ENCODE measurements at regions not wholly inside any gene's neighbourhood (a gene's known extent, or its start where the extent isn't known, plus 50 kb on each side); places are given as distances from the start of the nearest gene placed in this dataset.

DNA sequence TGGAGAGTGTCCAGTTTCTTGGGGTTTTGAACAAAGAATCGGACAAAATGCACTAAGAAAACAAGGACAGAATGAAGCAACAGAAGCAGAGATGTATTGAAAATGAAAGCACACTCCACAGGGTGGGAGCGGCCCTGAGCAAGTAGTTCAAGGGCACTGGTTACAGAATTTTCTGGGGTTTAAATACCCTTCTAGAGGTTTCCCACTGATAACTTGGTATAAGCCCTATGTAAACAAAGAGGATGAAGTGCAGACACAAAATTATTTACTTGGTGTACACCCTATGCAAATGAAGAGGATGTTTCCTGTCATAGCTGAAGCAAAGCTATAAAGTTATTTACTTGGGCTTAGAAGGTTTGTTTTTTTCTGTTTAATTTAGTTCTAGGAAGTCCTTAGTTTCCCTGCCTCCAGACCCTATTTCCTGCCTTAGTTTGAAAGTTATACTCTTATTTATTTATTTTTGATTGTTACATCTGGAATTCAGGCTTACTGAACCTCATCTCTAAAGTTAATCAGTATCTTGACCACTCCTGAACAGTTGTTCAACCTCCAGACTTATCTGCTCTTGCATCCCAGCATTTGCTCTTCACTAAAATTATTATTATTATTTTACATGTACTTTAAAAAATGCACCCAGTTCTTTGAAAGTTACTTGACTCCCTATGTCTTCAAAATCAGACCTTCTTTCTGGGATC lies 193.5 kb downstream of the SPP2 start:
- DNase-seq: no peak

DNA sequence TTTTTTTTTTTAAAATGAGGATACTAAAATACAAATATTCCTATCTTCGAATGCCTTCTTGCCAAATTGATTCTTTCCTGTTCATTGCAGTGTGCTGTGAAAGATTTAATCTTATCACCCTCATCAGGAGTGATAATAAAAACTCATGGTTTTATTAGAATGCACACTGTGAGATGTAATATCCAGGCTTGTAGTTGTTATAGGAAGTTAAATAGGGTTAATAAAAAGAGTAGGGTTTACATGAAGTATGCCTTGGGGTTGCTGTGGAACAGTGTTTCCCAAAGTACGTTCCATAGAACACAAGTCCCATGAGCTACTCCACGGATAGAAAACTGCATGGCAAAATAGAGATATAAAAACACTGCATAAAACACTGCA lies 191.9 kb downstream of the SPP2 start:
- no peak for DNase-seq

DNA sequence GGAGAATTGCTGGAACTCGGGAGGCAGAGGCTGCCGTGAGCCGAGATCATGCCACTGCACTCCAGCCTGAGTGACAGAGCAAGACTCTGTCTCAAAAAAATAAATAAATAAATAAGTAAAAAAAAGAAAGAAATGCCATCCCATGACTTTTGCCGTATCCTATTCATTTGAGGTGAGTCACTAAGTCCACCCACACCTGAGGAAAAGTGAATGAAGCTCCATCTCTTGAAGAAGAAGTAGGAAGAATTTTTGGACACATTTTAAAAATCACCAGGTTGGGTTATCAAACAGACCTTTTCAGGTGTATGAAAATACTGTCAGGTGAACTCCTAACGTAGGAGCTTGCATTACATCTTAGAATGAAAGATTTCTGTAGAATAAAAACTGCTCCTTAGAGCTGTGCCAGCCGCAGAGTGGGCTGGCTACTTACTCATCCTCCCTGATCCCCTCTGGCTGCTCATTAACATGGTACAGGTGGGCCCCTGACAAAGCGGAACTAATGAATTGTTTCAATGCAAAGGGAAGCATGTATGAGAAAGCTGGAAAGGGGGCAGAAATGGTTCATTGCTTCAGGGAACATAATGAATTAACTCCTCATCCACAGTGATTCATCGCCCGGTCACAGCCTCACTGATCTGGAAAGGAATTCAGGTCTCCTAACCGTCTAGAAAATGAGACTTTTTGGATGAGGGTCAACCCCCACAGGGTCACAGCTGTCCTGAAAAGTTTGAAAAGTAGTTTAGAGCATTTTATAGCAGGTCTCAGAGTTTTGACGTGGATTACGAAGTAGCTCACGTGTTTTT lies 191.4 kb downstream of the SPP2 start:
- DNase-seq: no peak

- no peak for DNase-seq
These were observed 190.4 kb downstream of the SPP2 start for GRCh38 chr2:234240917-234241316.

- no peak for DNase-seq
These were observed 184.7 kb downstream of the SPP2 start for GRCh38 chr2:234235191-234235590.

- no peak for DNase-seq
These were observed 181.0 kb downstream of the SPP2 start for GRCh38 chr2:234231460-234231859.

- DNase-seq: no peak
These were observed 168.5 kb downstream of the SPP2 start for GRCh38 chr2:234219046-234219310.

GRCh38 chr2:234218266-234219045 lies 168.0 kb downstream of the SPP2 start:
- DNase-seq: peak; percentile 3

DNA sequence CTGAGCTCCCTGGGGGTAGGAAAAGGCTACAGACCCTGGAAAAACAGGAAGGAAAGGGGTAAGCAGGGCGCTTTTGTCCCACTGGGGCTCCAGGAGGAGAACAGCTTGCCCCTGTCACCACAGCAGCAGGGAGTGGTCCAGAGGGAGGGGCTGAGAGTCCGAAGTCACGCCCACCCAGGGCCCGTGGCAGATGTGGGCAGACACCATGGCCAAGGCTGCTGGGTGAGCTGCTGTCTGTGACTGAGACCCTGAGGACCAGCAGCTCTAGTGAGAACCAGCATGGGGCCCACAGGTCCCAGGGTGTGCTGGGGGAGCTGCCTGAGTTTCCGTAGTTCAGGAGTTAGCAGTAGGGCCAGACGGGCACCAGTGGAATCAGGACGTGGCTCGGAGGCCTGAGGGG lies 162.0 kb downstream of the SPP2 start:
- DNase-seq: no peak

- no peak for DNase-seq
These were observed 161.3 kb downstream of the SPP2 start for GRCh38 chr2:234211797-234212196.

DNA sequence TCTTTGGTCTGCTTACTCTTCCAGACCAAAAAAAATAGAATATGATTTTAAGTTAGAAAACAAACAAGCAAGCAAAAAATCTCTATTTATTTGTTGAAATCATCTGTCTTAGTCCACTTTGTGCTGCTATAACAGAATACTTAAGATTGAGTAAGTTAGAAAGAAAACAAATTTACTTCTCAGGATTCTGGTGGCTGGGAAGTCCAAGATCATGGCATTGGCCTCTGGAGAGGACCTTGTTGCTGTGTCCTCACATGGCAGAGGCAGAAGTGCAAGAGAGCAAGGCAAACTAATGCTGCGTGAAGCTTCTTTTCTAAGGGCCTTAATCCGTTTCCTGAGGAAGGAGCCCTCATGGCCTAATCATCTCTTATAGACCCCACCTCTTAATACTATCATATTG lies 156.2 kb downstream of the SPP2 start:
- DNase-seq: no peak

DNA sequence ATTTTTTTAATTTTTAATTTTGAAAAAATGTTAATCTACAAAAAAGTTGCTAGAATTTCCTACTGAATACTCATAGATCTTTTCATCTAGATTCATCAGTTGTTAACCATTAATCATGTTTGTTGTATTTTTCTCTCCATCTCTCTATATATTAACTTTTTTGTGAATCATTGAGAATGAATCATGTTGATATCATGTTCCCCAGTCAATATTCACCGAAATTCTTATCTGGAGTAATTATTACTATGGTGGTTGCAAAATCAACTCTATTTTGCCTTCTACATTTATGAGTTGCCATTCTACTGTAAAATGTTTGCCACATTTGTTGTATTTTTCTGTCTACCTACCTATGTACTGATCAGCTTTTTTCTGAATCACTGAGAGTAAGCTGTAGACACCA lies 154.0 kb downstream of the SPP2 start:
- DNase-seq: no peak

- no peak for DNase-seq
These were observed 152.9 kb downstream of the SPP2 start for GRCh38 chr2:234203135-234203984.

DNA sequence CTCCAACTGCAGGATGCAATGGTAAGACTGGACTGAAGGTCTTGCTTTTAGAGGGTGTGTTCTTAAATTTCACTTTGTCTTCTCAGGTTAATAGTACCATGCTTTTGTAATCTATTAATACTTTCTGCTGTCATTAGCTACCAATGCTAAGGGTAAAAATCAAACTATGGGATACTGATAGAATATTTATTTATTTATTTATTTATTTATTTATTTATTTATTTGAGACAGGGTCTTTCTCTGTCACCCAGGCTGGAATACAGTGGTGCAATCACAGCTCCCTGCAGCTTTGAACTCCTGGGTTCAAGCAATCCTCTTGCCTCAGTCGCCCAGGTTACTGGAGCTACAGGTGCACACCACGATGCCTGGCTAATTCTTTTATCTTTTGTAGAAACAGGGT lies 152.1 kb downstream of the SPP2 start:
- no peak for DNase-seq

GRCh38 chr2:234199996-234200395 lies 149.5 kb downstream of the SPP2 start:
- DNase-seq: no peak

DNA sequence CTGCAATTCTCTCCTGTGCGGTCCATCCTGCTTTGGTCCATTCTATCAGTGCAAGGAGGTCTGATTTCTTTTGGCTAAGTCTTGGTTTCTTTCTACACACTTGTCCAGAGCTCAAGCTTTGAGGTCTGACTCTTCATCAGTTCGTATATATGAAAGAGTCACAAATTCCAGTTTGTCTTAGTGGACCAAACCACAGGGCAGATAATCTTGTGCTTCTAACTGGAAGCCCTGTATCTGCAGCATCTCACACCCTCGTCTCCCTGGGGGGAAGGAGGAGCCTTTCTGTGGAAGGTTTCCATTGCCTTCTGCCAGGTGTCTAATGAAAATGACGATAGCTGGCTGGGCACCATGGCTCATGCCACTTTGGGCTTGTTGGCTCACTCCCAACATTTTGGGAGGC lies 148.5 kb downstream of the SPP2 start:
- no peak for DNase-seq

DNA sequence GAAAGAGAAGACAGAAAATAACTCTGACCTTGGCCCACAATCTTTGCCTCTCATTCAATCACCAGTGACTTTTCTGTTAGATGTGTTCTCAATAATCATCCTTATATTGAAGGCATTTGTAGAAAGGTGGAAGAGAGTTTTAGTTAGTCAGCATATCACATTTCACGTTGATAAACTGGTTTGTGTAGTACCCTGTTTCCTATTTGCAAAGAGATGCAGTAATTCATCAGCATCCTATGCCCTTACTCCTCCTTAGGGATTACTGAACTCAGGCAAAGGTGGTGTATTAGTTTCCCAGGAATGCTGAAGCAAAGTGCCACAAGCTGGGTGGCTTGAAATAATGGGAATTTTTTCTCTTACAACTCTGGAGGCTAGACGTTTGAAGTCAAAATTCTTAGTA lies 145.0 kb downstream of the SPP2 start:
- DNase-seq: no peak

GRCh38 chr2:234193977-234194563 lies 143.6 kb downstream of the SPP2 start:
- no peak for DNase-seq

DNA sequence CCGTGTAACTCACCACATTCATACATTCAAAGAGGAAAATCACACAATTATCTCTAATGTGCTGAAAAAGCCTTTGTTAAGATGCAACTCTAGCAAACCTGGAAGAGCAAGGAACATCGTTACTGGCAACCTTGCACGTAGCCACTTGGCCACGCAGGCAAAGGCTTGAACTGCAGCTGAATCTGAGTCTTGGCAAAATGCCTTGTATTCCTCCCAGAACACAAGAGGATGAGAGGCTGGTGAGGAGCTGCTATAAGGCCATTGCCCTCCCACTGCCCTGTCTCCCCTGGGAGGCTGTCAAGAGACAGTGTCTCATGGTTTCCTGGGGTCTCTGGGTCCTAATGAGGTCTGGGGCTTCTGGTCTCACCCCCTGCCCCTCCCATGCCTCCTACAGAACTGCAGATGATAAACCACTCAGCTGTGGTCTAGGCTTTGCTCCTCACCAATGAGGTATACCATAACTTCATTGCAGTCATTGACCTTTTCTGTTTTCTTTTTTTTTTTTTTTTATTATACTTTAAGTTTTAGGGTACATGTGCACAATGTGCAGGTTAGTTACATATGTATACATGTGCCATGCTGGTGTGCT lies 141.4 kb downstream of the SPP2 start:
- no peak for DNase-seq

DNA sequence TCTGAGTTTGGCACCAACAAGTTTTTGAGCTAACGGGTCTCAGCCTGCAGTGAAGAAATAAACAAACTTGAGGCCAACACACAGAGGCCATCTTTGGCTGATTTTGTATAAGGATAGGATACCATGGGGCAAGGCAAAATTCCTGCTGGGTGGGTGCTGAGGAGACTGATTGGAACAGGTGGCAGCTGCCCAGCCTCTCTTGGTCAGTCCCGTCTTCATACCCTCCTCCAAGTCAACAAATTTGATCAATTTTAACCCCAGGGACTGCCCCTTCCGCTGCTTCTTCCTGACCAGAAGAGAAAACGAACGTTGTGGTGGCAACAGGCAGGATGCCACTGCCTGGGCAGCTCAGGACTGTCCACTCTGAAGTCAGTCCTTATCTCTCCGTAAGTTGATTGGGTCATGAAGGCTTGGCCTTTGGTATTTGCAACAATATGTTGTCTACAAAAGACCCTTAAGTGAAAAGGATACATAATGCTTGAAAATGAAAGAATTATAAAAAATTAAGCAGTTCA lies 139.3 kb downstream of the SPP2 start:
- DNase-seq: no peak

DNA sequence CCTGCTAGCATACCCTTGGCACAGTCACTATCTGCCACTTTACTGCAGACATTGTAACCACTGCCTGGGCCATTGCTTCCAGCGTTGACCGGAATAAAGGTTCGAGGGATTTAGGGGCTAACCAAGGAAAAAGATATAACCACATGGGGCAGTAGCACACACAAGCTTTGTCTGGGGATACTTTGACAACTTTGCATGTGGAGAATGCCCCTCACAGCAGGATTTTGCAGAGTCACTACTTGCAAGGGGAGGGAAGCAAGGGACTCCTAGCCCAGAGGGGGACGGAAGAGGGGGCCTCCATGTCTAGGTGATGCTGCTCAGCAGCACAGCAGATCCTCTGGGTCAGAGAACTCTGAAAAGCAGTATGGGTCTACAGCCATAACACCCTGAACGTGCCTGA lies 138.7 kb downstream of the SPP2 start:
- no peak for DNase-seq

- no peak for DNase-seq
These were observed 137.2 kb downstream of the SPP2 start for GRCh38 chr2:234187646-234188174.

Data from NCI-H2171 (cell line).